HAP-1 (cell line): ENCODE measurements at regions not wholly inside any gene's neighbourhood (a gene's known extent, or its start where the extent isn't known, plus 50 kb on each side); places are given as distances from the start of the nearest gene placed in this dataset.
A peak's percentile ranks its signal among the peaks of the same experiment; 100 is the strongest.
"Not testable (repeated sequence)": the region's sequence is repeated elsewhere in the genome, so short reads cannot be mapped to it uniquely, and the experiment has no call there.

Source experiments
- DNase-seq, 2 experiments: peaks; one replicate each; pipeline ENCODE4 v3.0.0-alpha.2; 2016 to 2020; ENCODE audit warnings: low spot score in 2 of 2
- H3K27me3 ChIP-seq: fragments of 250-450 bp; sonication (Bioruptor Pico); 2 replicates; pipeline ENCODE4 v1.5.1; 2020; ENCODE audit warnings: low read depth, mild to moderate bottlenecking, moderate library complexity
- H3K36me3 ChIP-seq: fragments of 250-450 bp; sonication (Bioruptor Pico); replicated peaks from 2 replicates; pipeline ENCODE4 v1.5.1; 2020; ENCODE audit warnings: mild to moderate bottlenecking
- H3K4me1 ChIP-seq: fragments of 250-450 bp; sonication (Bioruptor Pico); 2 replicates; pipeline ENCODE4 v1.5.1; 2020; ENCODE audit warnings: mild to moderate bottlenecking
- H3K4me3 ChIP-seq: fragments of 250-450 bp; sonication (Bioruptor Pico); 2 replicates; pipeline ENCODE4 v1.5.1; 2020; ENCODE audit warnings: mild to moderate bottlenecking, moderate library complexity
- H3K9me3 ChIP-seq: fragments of 250-450 bp; sonication (Bioruptor Pico); 2 replicates; pipeline ENCODE4 v1.5.1; 2020; ENCODE audit warnings: mild to moderate bottlenecking, moderate library complexity
- in situ Hi-C: fragments of 300-500 bp; cut with MboI; formaldehyde crosslinking; loops from 3 replicates; pipeline ENCODE4 v1.14.3; 2020; ENCODE audit warnings: low sequenced_read_pairs, inconsistent platforms, mixed read lengths

- H3K27me3 ChIP-seq, result peaks cover 3% of the 10 kb centered on the region; the same call in 1 of the 2 replicates
- no peak for DNase-seq
- H3K36me3 ChIP-seq, result no peaks in the 10 kb centered on the region
- no peak overlapping the region for H3K4me3 ChIP-seq
- no peaks in the 10 kb centered on the region for H3K9me3 ChIP-seq
- H3K4me1 ChIP-seq, result no peaks in the 10 kb centered on the region
- in situ Hi-C loops, result no loop called here
These were observed 55.4 kb upstream of the KLF14 start for GRCh38 chr7:130789436-130789835.

GRCh38 chr7:130791746-130792145, 57.7 kb upstream of the KLF14 start:
- no peak for DNase-seq
- in situ Hi-C loops, result no loop called here
- H3K36me3 ChIP-seq, result no peaks in the 10 kb centered on the region
- H3K4me3 ChIP-seq, result no peak overlapping the region
- H3K27me3 ChIP-seq, result no peaks in the 10 kb centered on the region
- H3K9me3 ChIP-seq, result no peaks in the 10 kb centered on the region
- H3K4me1 ChIP-seq, result no peaks in the 10 kb centered on the region; the same call in 1 of the 2 replicates

- no peaks in the 10 kb centered on the region for H3K36me3 ChIP-seq
- in situ Hi-C loops, result no loop called here
- H3K9me3 ChIP-seq, result no peaks in the 10 kb centered on the region
- DNase-seq, result peak in 1 of 2 experiments; percentile 49
- no peaks in the 10 kb centered on the region; the same call in 1 of the 2 replicates for H3K4me1 ChIP-seq
- H3K4me3 ChIP-seq, result no peak overlapping the region
- no peaks in the 10 kb centered on the region for H3K27me3 ChIP-seq
These were observed 60.0 kb upstream of the KLF14 start for GRCh38 chr7:130793855-130794618.

- no peak for DNase-seq
- no peak overlapping the region for H3K4me3 ChIP-seq
- in situ Hi-C loops, result no loop called here
- H3K9me3 ChIP-seq, result no peaks in the 10 kb centered on the region
- no peaks in the 10 kb centered on the region; the same call in 1 of the 2 replicates for H3K4me1 ChIP-seq
- 0 out of 2 replicates have a peak, but pooled peaks cover 3% of the 10 kb centered on the region for H3K27me3 ChIP-seq
- no peaks in the 10 kb centered on the region for H3K36me3 ChIP-seq
These were observed 60.6 kb upstream of the KLF14 start for GRCh38 chr7:130794619-130794922.

- H3K27me3 ChIP-seq, H3K4me1 ChIP-seq, H3K4me3 ChIP-seq, H3K9me3 ChIP-seq, DNase-seq, H3K36me3 ChIP-seq, in situ Hi-C loops: not testable (repeated sequence)
These were observed 62.4 kb upstream of the KLF14 start for GRCh38 chr7:130796425-130796824.

- H3K9me3 ChIP-seq, result no peaks in the 10 kb centered on the region
- no peaks in the 10 kb centered on the region for H3K4me1 ChIP-seq
- H3K36me3 ChIP-seq, result no peaks in the 10 kb centered on the region
- H3K27me3 ChIP-seq, result peaks cover 6% of the 10 kb centered on the region; the same call in 1 of the 2 replicates
- no peak overlapping the region for H3K4me3 ChIP-seq
- no peak for DNase-seq
- in situ Hi-C loops, result no loop called here
These were observed 69.1 kb upstream of the KLF14 start for GRCh38 chr7:130803127-130803526.

GRCh38 chr7:130804220-130804619, 70.2 kb upstream of the KLF14 start:
- Histone ChIP-seq H3K4me3 (no peak overlapping the region), H3K9me3 (no peaks in the 10 kb centered on the region), H3K27me3 (peaks cover 5% of the 10 kb centered on the region; the same call in 1 of the 2 replicates), H3K36me3 (no peaks in the 10 kb centered on the region), H3K4me1 (no peaks in the 10 kb centered on the region)
- DNase-seq, result no peak
- in situ Hi-C loops, result no loop called here

- H3K4me1 ChIP-seq, in situ Hi-C loops, H3K9me3 ChIP-seq, H3K27me3 ChIP-seq, DNase-seq, H3K4me3 ChIP-seq, H3K36me3 ChIP-seq: not testable (repeated sequence)
These were observed 78.8 kb upstream of the KLF14 start for GRCh38 chr7:130812819-130813218.

- Histone ChIP-seq H3K4me1 (no peaks in the 10 kb centered on the region), H3K27me3 (no peaks in the 10 kb centered on the region), H3K9me3 (no peaks in the 10 kb centered on the region), H3K4me3 (no peak overlapping the region), H3K36me3 (no peaks in the 10 kb centered on the region)
- in situ Hi-C loops, result no loop called here
- peak in 1 of 2 experiments; percentile 35 for DNase-seq
These were observed 80.8 kb upstream of the KLF14 start for GRCh38 chr7:130814778-130815335.

- no peak for DNase-seq
- Histone ChIP-seq H3K9me3 (no peaks in the 10 kb centered on the region), H3K4me1 (no peaks in the 10 kb centered on the region), H3K27me3 (no peaks in the 10 kb centered on the region), H3K4me3 (no peak overlapping the region), H3K36me3 (no peaks in the 10 kb centered on the region)
- in situ Hi-C loops, result no loop called here
These were observed 84.0 kb upstream of the KLF14 start for GRCh38 chr7:130818056-130818455.

GRCh38 chr7:130821864-130822263, 87.9 kb upstream of the KLF14 start:
- H3K4me3 ChIP-seq, result no peak overlapping the region
- peaks cover 4% of the 10 kb centered on the region; the same call in 1 of the 2 replicates for H3K9me3 ChIP-seq
- DNase-seq, result no peak
- no peaks in the 10 kb centered on the region for H3K4me1 ChIP-seq
- no peaks in the 10 kb centered on the region for H3K36me3 ChIP-seq
- in situ Hi-C loops, result loop anchor here (10.0 kb wide), 1 partner anchor 747 kb away; the partner anchor contains the start of gene KLHDC10
- H3K27me3 ChIP-seq, result no peaks in the 10 kb centered on the region

GRCh38 chr7:130822642-130823041, 88.6 kb upstream of the KLF14 start:
- in situ Hi-C loops, result loop anchor here (10.0 kb wide), 1 partner anchor 748 kb away; the partner anchor contains the start of gene KLHDC10
- no peaks in the 10 kb centered on the region for H3K27me3 ChIP-seq
- H3K4me1 ChIP-seq, result no peaks in the 10 kb centered on the region
- H3K36me3 ChIP-seq, result no peaks in the 10 kb centered on the region
- peaks cover 4% of the 10 kb centered on the region; the same call in 1 of the 2 replicates for H3K9me3 ChIP-seq
- no peak for DNase-seq
- no peak overlapping the region for H3K4me3 ChIP-seq

GRCh38 chr7:130823060-130823459, 89.1 kb upstream of the KLF14 start:
- peaks cover 4% of the 10 kb centered on the region; the same call in 1 of the 2 replicates for H3K9me3 ChIP-seq
- H3K27me3 ChIP-seq, result no peaks in the 10 kb centered on the region
- no peak overlapping the region for H3K4me3 ChIP-seq
- no peaks in the 10 kb centered on the region for H3K4me1 ChIP-seq
- H3K36me3 ChIP-seq, result no peaks in the 10 kb centered on the region
- DNase-seq, result no peak
- in situ Hi-C loops, result loop anchor here (10.0 kb wide), 1 partner anchor 748 kb away; the partner anchor contains the start of gene KLHDC10

GRCh38 chr7:130825819-130826218, 91.8 kb upstream of the KLF14 start:
- Histone ChIP-seq H3K27me3 (no peaks in the 10 kb centered on the region), H3K4me1 (no peaks in the 10 kb centered on the region), H3K36me3 (no peaks in the 10 kb centered on the region), H3K9me3 (peaks cover 4% of the 10 kb centered on the region; the same call in 1 of the 2 replicates), H3K4me3 (no peak overlapping the region)
- DNase-seq, result no peak
- in situ Hi-C loops, result loop anchor here (10.0 kb wide), 1 partner anchor 751 kb away; the partner anchor contains the start of gene KLHDC10
